ENCODE measurements at regions not wholly inside any gene's neighbourhood (a gene's known extent, or its start where the extent isn't known, plus 50 kb on each side); places are given as distances from the start of the nearest gene placed in this dataset.

GRCh38 chr3:188062216-188062615 lies 91.7 kb upstream of the LPP start:
- no peak for TF ChIP-seq POLR2A (IDR thresholded peaks at IDR 0.05)
- TF ChIP-seq CTCF (IDR thresholded peaks at IDR 0.05 in 4 of 5, conservative IDR thresholded peaks at IDR 0.05 in 1 of 5), result no peak

Data from gastrocnemius medialis (tissue), 4 donors.